ENCODE measurements at regions not wholly inside any gene's neighbourhood (a gene's known extent, or its start where the extent isn't known, plus 50 kb on each side); places are given as distances from the start of the nearest gene placed in this dataset.

DNA sequence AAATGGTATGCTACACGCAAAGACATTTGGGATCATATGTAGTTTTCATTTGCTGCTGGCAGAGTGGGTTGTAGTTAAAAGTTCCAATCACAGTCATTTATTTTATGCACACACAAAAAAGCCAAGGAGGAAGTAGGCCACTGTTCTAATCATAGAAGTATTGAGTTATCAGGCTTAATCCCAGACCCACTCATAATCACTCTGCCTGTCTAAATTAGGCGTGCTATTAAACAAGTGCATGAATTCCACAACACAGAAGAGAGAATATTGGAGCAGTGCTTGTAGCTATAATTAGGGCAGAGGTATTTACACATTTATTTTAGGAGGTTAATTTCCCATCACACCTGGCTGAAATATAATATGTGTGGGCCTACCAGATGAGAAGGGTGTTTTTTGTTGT, 65.7 kb upstream of the FIGN start:
- Histone ChIP-seq H2AFZ (ENCODE audit: low read depth, low read length) (no peak overlapping the region), H3K79me2 (ENCODE audit: control insufficient read depth, insufficient read depth, low read length) (no peaks in the 10 kb centered on the region), H3K9me3 (replicated peaks; ENCODE audit: control insufficient read depth, insufficient read depth, low read length) (no peaks in the 10 kb centered on the region), H3K27me3 (ENCODE audit: control insufficient read depth in 2 of 2, insufficient read depth in 2 of 2, low read length in 2 of 2) (no peaks in the 10 kb centered on the region), H3K36me3 (ENCODE audit: control insufficient read depth in 2 of 2, extremely low read depth in 1 of 2, insufficient read depth in 2 of 2, low read length in 2 of 2) (no peaks in the 10 kb centered on the region), H3K4me1 (ENCODE audit: control insufficient read depth, extremely low read depth, insufficient read depth, low read length) (no peaks in the 10 kb centered on the region), H3K4me2 (ENCODE audit: insufficient read depth, low read length) (no peak overlapping the region), H4K20me1 (replicated peaks; ENCODE audit: control insufficient read depth, extremely low read depth, insufficient read depth, low read length) (no peaks in the 10 kb centered on the region), H3K9ac (replicated peaks; ENCODE audit: extremely low read depth, insufficient read depth, low read length) (no peak overlapping the region), H3K27ac (ENCODE audit: insufficient read depth, low read depth, low read length) (no peak overlapping the region), H3K4me3 (replicated peaks in 1 of 3; ENCODE audit: insufficient read depth in 1 of 3, low read depth in 1 of 3, low read length in 3 of 3) (no peak overlapping the region), H3K9me1 (replicated peaks; ENCODE audit: control insufficient read depth, extremely low read depth, insufficient read depth, low read length) (no peaks in the 10 kb centered on the region)
- FAIRE-seq (no peak), DNase-seq (ENCODE audit: low read depth, low spot score) (no peak)
- CTCF ChIA-PET, result no interaction called here
- BruUV-seq (replicated peaks), result no TSS peak
- dilution Hi-C loops (cut with MboI; ENCODE audit: extremely low pct_ligation_motif_present, low sequenced_read_pairs), result no loop called here
- POLR2A ChIA-PET, result interaction anchor here (0.6 kb wide), 1 partner anchor 121 kb away, joined by 5 read pairs; no protein-coding TSS in a partner anchor
- intact Hi-C loops (cut with micrococcal nuclease), result no loop called here
- TF ChIP-seq EZH2 (IDR thresholded peaks at IDR 0.05; ENCODE audit: borderline replicate concordance, low read depth, low read length, severe bottlenecking) (no peak), JUN (IDR thresholded peaks at IDR 0.05; ENCODE audit: borderline replicate concordance, insufficient read depth, insufficient read length, low read depth) (no peak), FOS (IDR thresholded peaks at IDR 0.05; ENCODE audit: borderline replicate concordance, insufficient read depth, low read length) (no peak), POLR2AphosphoS5 (IDR thresholded peaks at IDR 0.05; ENCODE audit: insufficient read depth, low read depth, low read length) (no peak), MYC (IDR thresholded peaks at IDR 0.05; ENCODE audit: low read depth, low read length) (no peak), POLR2A (IDR thresholded peaks at IDR 0.05; ENCODE audit: low read depth, low read length) (no peak), MAX (IDR thresholded peaks at IDR 0.05; ENCODE audit: insufficient read depth, insufficient read length) (no peak)
- TF ChIP-seq, protein P1, sequence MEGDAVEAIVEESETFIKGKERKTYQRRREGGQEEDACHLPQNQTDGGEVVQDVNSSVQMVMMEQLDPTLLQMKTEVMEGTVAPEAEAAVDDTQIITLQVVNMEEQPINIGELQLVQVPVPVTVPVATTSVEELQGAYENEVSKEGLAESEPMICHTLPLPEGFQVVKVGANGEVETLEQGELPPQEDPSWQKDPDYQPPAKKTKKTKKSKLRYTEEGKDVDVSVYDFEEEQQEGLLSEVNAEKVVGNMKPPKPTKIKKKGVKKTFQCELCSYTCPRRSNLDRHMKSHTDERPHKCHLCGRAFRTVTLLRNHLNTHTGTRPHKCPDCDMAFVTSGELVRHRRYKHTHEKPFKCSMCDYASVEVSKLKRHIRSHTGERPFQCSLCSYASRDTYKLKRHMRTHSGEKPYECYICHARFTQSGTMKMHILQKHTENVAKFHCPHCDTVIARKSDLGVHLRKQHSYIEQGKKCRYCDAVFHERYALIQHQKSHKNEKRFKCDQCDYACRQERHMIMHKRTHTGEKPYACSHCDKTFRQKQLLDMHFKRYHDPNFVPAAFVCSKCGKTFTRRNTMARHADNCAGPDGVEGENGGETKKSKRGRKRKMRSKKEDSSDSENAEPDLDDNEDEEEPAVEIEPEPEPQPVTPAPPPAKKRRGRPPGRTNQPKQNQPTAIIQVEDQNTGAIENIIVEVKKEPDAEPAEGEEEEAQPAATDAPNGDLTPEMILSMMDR (IDR thresholded peaks at IDR 0.05; ENCODE audit: extremely low read depth in 1 of 2, insufficient read depth in 1 of 2, low read depth in 1 of 2, low read length in 2 of 2), result no peak

Measured in endothelial cell of umbilical vein (primary cell).